Esophagus muscularis mucosa (tissue), 3 donors: ENCODE measurements at regions not wholly inside any gene's neighbourhood (a gene's known extent, or its start where the extent isn't known, plus 50 kb on each side); places are given as distances from the start of the nearest gene placed in this dataset.

ENCODE experiments used
- CTCF ChIP-seq, 3 experiments: fragments of 200-600 bp in 2 of 3; fragments of 450-650 bp in 1 of 3; sonication (generic) in 2 of 3; IDR thresholded peaks; one replicate each; pipeline ENCODE4 v1.5.1; 2017 to 2019; ENCODE audit warnings: antibody characterized with exemption in 3 of 3, mild to moderate bottlenecking in 2 of 3, moderate library complexity in 1 of 3
- EP300 ChIP-seq: sonication (generic); formaldehyde crosslinking; IDR thresholded peaks from one replicate; pipeline ENCODE4 v1.6.1; 2017; ENCODE audit warnings: antibody characterized with exemption

GRCh38 chr7:84508606-84509005 lies 314.0 kb upstream of the SEMA3A start:
- TF ChIP-seq CTCF (IDR thresholded peaks at IDR 0.05) (no peak), EP300 (no peak)
